ENCODE measurements at regions not wholly inside any gene's neighbourhood (a gene's known extent, or its start where the extent isn't known, plus 50 kb on each side); places are given as distances from the start of the nearest gene placed in this dataset.
A peak's percentile ranks its signal among the peaks of the same experiment; 100 is the strongest.

DNA sequence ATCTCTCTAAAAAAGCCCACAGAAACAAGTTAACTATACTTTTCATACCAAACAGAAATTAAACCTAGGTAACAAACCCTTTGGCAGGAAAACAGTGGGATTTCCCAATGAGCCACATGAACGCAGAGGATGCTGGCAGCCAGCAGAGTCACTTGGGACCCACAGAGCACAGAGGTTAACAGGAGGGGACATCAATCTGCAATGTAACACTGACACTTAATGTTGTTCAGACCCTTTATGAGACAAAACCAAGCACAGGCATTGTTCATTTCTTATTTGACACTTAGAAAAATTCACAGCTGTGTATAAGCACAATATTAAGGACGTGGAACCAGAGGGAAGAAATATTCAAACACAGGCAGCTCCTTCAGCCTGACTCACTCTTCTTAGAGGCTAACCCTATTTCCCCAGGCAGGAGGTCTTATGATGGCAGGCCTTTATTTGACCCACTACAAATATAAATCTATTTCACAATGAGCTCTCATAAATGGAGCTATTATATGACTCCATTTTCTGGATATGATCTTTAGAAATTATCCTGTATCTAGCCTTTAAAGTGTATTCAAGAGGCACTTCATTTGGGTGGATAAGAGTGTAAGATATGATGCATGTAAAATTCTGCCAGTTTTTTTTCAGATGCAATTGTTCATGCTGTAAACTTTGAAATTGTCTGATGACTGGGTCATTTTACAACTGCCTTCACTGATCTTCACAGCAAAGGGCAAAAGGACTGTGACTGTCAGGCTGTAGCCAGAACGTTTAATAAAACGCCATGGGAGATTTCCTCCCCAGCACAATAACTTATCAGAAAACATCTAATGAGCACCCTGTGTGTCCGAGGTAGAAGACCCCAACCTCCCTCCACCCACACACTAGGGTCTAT lies 132.8 kb upstream of the SATB2 start:
- TF ChIP-seq, protein P1, sequence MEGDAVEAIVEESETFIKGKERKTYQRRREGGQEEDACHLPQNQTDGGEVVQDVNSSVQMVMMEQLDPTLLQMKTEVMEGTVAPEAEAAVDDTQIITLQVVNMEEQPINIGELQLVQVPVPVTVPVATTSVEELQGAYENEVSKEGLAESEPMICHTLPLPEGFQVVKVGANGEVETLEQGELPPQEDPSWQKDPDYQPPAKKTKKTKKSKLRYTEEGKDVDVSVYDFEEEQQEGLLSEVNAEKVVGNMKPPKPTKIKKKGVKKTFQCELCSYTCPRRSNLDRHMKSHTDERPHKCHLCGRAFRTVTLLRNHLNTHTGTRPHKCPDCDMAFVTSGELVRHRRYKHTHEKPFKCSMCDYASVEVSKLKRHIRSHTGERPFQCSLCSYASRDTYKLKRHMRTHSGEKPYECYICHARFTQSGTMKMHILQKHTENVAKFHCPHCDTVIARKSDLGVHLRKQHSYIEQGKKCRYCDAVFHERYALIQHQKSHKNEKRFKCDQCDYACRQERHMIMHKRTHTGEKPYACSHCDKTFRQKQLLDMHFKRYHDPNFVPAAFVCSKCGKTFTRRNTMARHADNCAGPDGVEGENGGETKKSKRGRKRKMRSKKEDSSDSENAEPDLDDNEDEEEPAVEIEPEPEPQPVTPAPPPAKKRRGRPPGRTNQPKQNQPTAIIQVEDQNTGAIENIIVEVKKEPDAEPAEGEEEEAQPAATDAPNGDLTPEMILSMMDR (IDR thresholded peaks at IDR 0.05), result no peak
- no peak for TF ChIP-seq POLR2A (IDR thresholded peaks at IDR 0.05)
- TF ChIP-seq EP300 (IDR thresholded peaks at IDR 0.05), result no peak
- no peaks in the 10 kb centered on the region for H3K27me3 ChIP-seq
- peak overlapping the region in 1 of 4 donors; percentile 46 for H3K27ac ChIP-seq
- H3K4me1 ChIP-seq, result peaks cover 0 to 5% (median 0%) of the 10 kb centered on the region in 4 donors
- no peaks in the 10 kb centered on the region for H3K9me3 ChIP-seq
- DNase-seq (ENCODE audit: low spot score in 2 of 2), result no peak
- H3K36me3 ChIP-seq, result no peaks in the 10 kb centered on the region
- no peak overlapping the region for H3K4me3 ChIP-seq
- 26 to 37% methylated on average over 5 of the region's 5 CpGs for WGBS, 2 donors

DNA sequence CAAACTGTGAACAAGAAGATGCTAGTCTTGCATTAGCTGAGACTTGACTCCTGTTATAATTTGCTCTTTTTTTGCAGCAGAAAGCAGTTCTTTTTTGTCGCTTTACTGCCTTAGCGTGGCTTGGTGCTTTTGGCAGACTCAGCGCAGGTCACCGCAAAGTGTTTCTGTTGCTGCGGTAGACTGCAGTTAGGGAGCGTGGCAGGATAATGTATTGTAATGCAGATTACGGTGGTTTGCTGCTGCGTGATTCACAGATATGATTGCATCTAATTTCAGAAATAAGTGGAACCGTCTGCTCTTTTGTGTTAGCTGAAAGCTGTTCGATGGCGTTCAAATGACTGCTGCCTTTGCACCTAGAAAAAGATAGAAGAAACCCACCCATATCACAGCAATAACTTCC lies 131.6 kb upstream of the SATB2 start:
- H3K27me3 ChIP-seq, result no peaks in the 10 kb centered on the region
- TF ChIP-seq POLR2A (IDR thresholded peaks at IDR 0.05), result no peak
- TF ChIP-seq, protein P1 (IDR thresholded peaks at IDR 0.05), result no peak
- TF ChIP-seq EP300 (IDR thresholded peaks at IDR 0.05), result no peak
- 73 to 79% methylated on average over 11 of the region's 11 CpGs for WGBS, 2 donors

DNA sequence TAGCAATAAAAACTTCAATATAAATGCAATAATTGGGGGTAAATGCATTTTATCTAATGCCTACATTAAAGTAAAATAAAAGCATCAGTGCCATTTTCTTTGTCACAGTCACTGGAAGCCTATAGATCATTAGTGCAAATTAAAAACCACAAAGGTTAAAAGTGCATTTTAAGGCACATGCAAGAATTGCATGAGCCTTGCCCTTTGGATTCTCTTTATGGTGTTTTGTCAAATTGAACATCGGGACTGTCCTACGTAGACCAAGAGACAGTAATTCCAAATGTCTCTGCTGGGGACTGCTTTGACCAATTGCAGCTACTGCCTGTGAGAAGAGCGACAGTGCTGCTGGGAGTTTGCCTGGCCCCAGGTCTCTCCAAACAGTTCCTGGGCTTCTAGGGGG lies 130.3 kb upstream of the SATB2 start:
- Histone ChIP-seq H3K36me3 (no peaks in the 10 kb centered on the region), H3K9me3 (no peaks in the 10 kb centered on the region), H3K4me3 (no peak overlapping the region), H3K27me3 (no peaks in the 10 kb centered on the region), H3K4me1 (peaks cover 0 to 5% (median 0%) of the 10 kb centered on the region in 4 donors), H3K27ac (no peak overlapping the region)
- DNase-seq (ENCODE audit: low spot score in 2 of 2), result no peak
- TF ChIP-seq EP300 (IDR thresholded peaks at IDR 0.05), result no peak
- TF ChIP-seq, protein P1 (IDR thresholded peaks at IDR 0.05), result no peak
- no peak for TF ChIP-seq POLR2A (IDR thresholded peaks at IDR 0.05)
- WGBS, 2 donors, result 86 to 90% methylated on average over 3 of the region's 3 CpGs

More for the DNA sequence above, 131.6 kb upstream of the SATB2 start:
- Histone ChIP-seq H3K9me3 (no peaks in the 10 kb centered on the region), H3K36me3 (no peaks in the 10 kb centered on the region), H3K4me3 (no peak overlapping the region), H3K4me1 (peaks cover 0 to 5% (median 0%) of the 10 kb centered on the region in 4 donors), H3K27ac (no peak overlapping the region)
- DNase-seq (ENCODE audit: low spot score in 2 of 2), result no peak

DNA sequence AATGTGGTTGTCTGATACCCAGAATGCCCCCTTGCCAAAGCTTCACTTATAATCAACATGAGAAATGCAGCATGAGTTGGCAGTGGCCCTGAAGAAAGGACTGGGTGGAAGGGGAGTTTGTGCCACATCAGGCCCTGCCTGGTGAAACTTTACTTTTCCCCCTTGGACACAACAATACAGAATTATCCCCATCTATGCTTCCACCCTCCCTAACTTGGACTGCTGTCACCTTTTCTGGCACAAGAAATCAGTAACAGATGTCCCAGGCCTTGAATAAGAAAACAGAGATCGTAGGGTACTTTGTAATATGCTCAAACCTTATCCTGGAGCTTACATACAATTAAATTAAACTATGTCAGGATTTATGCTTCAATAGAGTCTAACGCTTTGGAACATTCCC lies 128.9 kb upstream of the SATB2 start:
- no peak overlapping the region for H3K27ac ChIP-seq
- WGBS, 2 donors, result 92 to 94% methylated on average over 2 of the region's 2 CpGs
- H3K27me3 ChIP-seq, result no peaks in the 10 kb centered on the region
- DNase-seq (ENCODE audit: low spot score in 2 of 2), result no peak
- H3K4me1 ChIP-seq, result peaks cover 0 to 5% (median 0%) of the 10 kb centered on the region in 4 donors
- H3K9me3 ChIP-seq, result no peaks in the 10 kb centered on the region
- TF ChIP-seq EP300 (IDR thresholded peaks at IDR 0.05) (no peak), POLR2A (IDR thresholded peaks at IDR 0.05) (no peak)
- TF ChIP-seq, protein P1 (IDR thresholded peaks at IDR 0.05), result no peak
- no peak overlapping the region for H3K4me3 ChIP-seq
- no peaks in the 10 kb centered on the region for H3K36me3 ChIP-seq

DNA sequence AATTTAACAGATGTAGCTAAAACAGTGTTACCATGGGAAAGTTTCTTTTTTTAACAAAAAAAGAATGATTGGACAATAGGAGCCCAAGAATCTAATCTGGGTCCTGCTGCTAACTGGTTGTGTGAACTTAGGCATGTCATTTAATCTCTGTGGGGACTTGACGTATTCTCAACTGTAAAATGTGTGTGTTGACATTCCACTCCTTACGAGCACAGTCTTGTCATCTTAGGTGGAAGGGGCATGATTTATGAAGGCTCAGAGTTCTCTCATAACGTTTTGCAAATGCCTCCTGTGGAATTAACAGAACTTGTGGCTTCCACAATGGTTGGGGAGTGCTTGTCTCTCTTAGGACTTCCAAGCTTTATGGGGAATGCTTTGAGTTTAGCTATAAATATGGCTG lies 125.9 kb upstream of the SATB2 start:
- H3K27me3 ChIP-seq, result no peaks in the 10 kb centered on the region
- 77 to 79% methylated on average over 3 of the region's 3 CpGs for WGBS, 2 donors
- H3K27ac ChIP-seq, result no peak overlapping the region
- no peaks in the 10 kb centered on the region for H3K9me3 ChIP-seq
- DNase-seq (ENCODE audit: low spot score in 2 of 2), result no peak
- H3K4me3 ChIP-seq, result no peak overlapping the region
- H3K36me3 ChIP-seq, result no peaks in the 10 kb centered on the region
- H3K4me1 ChIP-seq, result peaks cover 0 to 3% (median 0%) of the 10 kb centered on the region in 4 donors
- no peak for TF ChIP-seq EP300 (IDR thresholded peaks at IDR 0.05)
- TF ChIP-seq, protein P1 (IDR thresholded peaks at IDR 0.05), result no peak
- no peak for TF ChIP-seq POLR2A (IDR thresholded peaks at IDR 0.05)
